ENCODE measurements at regions not wholly inside any gene's neighbourhood (a gene's known extent, or its start where the extent isn't known, plus 50 kb on each side); places are given as distances from the start of the nearest gene placed in this dataset.

DNA sequence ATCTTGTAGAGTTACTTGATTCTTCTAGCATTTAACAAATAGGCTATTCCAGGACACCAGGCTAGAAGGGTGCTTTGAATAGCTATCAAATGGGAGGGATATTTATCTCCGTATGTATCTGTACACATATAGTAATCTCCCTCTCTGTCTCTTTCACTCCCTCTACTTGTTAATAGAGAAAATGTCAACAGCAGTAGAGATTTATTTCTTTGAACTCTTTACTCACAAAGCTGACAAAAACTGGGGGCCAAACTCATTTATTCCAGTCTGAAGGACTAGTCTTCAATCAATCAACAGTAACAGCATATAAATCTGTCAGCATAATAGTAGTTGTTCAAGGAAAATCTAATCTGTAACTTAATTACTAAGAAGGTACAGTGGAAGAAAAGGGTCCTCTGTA lies 78.2 kb upstream of the FER start (continued):
- TF ChIP-seq, protein P1, sequence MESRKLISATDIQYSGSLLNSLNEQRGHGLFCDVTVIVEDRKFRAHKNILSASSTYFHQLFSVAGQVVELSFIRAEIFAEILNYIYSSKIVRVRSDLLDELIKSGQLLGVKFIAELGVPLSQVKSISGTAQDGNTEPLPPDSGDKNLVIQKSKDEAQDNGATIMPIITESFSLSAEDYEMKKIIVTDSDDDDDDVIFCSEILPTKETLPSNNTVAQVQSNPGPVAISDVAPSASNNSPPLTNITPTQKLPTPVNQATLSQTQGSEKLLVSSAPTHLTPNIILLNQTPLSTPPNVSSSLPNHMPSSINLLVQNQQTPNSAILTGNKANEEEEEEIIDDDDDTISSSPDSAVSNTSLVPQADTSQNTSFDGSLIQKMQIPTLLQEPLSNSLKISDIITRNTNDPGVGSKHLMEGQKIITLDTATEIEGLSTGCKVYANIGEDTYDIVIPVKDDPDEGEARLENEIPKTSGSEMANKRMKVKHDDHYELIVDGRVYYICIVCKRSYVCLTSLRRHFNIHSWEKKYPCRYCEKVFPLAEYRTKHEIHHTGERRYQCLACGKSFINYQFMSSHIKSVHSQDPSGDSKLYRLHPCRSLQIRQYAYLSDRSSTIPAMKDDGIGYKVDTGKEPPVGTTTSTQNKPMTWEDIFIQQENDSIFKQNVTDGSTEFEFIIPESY (IDR thresholded peaks at IDR 0.05; ENCODE audit: extremely low read depth, insufficient replicate concordance, low read length), result no peak
- TF ChIP-seq EGR1 (IDR thresholded peaks at IDR 0.05; ENCODE audit: low read depth) (no peak), ZFX (IDR thresholded peaks at IDR 0.05) (no peak), EZH2phosphoT487 (IDR thresholded peaks at IDR 0.05; ENCODE audit: borderline replicate concordance) (no peak), FOSL1 (IDR thresholded peaks at IDR 0.05; ENCODE audit: low read depth) (no peak)

- Histone ChIP-seq H3K4me1 (ENCODE audit: control insufficient read depth in 1 of 2, insufficient read depth in 2 of 2, low read length in 2 of 2) (no peaks in the 10 kb centered on the region; a peak in 1 of 4 replicates), H2AFZ (ENCODE audit: low read depth, low read length, poor library complexity, severe bottlenecking) (no peak overlapping the region), H3K9me2 (ENCODE audit: insufficient read depth) (no peaks in the 10 kb centered on the region), H4K20me1 (ENCODE audit: insufficient read depth) (no peaks in the 10 kb centered on the region), H3K4me2 (ENCODE audit: low read length) (no peak overlapping the region), H3K27ac (ENCODE audit: low read depth, low read length) (no peak overlapping the region), H3K4me3 (replicated peaks in 1 of 2; ENCODE audit: low read depth in 1 of 2, low read length in 2 of 2) (no peak overlapping the region), H3K9ac (ENCODE audit: low read length) (no peak overlapping the region), H3K9me3 (ENCODE audit: control insufficient read depth in 1 of 2, insufficient read depth in 1 of 2, low read depth in 1 of 2, low read length in 2 of 2) (no peaks in the 10 kb centered on the region), H3K79me2 (ENCODE audit: insufficient read depth, low read length) (no peaks in the 10 kb centered on the region), H3K36me3 (ENCODE audit: control insufficient read depth in 1 of 2, insufficient read depth in 2 of 2, low read length in 2 of 2) (no peaks in the 10 kb centered on the region), H3K27me3 (ENCODE audit: insufficient read depth, low read length) (no peaks in the 10 kb centered on the region)
- DNase-seq (ENCODE audit: low read depth, low spot score) (no peak), ATAC-seq (no peak)
- POLR2A ChIA-PET, result no interaction called here
- RAD21 ChIA-PET (ENCODE audit: low non-redundant PET in 1 of 2, low total read pairs in 2 of 2, uncharacterized antibody in 2 of 2, unreplicated experiment in 2 of 2), result no interaction called here
- CTCF ChIA-PET, result no interaction called here
- intact Hi-C loops (cut with micrococcal nuclease), result no loop called here
- no TSS peak for BruUV-seq (replicated peaks)
- no peak for TF ChIP-seq SP1 (IDR thresholded peaks at IDR 0.05; ENCODE audit: low read depth)
- TF ChIP-seq MAX (IDR thresholded peaks at IDR 0.05), result no peak
- no peak for TF ChIP-seq TCF7L2 (IDR thresholded peaks at IDR 0.05; ENCODE audit: borderline replicate concordance, extremely low read depth, insufficient read depth, insufficient read length)
- no peak for TF ChIP-seq REST (IDR thresholded peaks at IDR 0.05; ENCODE audit: low read depth)
- no peak for TF ChIP-seq EGR1 (IDR thresholded peaks at IDR 0.05; ENCODE audit: low read depth)
- TF ChIP-seq JUND (IDR thresholded peaks at IDR 0.05), result no peak
- no peak for TF ChIP-seq SRF (IDR thresholded peaks at IDR 0.05; ENCODE audit: low read depth)
- no peak for TF ChIP-seq ELF1 (IDR thresholded peaks at IDR 0.05; ENCODE audit: borderline replicate concordance, low read depth)
- TF ChIP-seq SIN3A (IDR thresholded peaks at IDR 0.05; ENCODE audit: low read depth), result no peak
- no peak for TF ChIP-seq ZNF274 (IDR thresholded peaks at IDR 0.05; ENCODE audit: low read depth, low read length)
- TF ChIP-seq, protein P1 (IDR thresholded peaks at IDR 0.05; ENCODE audit: extremely low read depth, insufficient replicate concordance, low read length), result no peak
- no peak for TF ChIP-seq RAD21 (IDR thresholded peaks at IDR 0.05; ENCODE audit: low read depth)
- TF ChIP-seq EZH2phosphoT487 (IDR thresholded peaks at IDR 0.05; ENCODE audit: borderline replicate concordance), result no peak
- no peak for TF ChIP-seq YY1 (IDR thresholded peaks at IDR 0.05; ENCODE audit: extremely low read depth, insufficient replicate concordance, low read depth, low read length)
- no peak for TF ChIP-seq CBX3 (IDR thresholded peaks at IDR 0.05; ENCODE audit: low read depth)
- TF ChIP-seq FOSL1 (IDR thresholded peaks at IDR 0.05; ENCODE audit: low read depth), result no peak
- TF ChIP-seq ZFX (IDR thresholded peaks at IDR 0.05), result no peak
Measured at GRCh38 chr5:108661590-108662219, 86.0 kb upstream of the FER start.
